Thoracic aorta (tissue), 2 donors: ENCODE measurements at regions not wholly inside any gene's neighbourhood (a gene's known extent, or its start where the extent isn't known, plus 50 kb on each side); places are given as distances from the start of the nearest gene placed in this dataset.

Experiments
- ATAC-seq: fragments of 150-250 bp; one replicate; pipeline ENCODE4 v1.8.0; 2017; ENCODE audit warnings: low read depth; ENCODE audit not compliant: insufficient number of reproducible peaks, low FRiP score
- DNase-seq: peaks from one replicate; pipeline ENCODE4 v3.0.0-alpha.2; 2020; ENCODE audit warnings: low spot score
- H3K27ac ChIP-seq, 2 donors: fragments of 200-600 bp; sonication (generic); 1 replicate in 1 of 2; 2 replicates in 1 of 2; pipeline ENCODE4 v1.5.1; 2016; ENCODE audit warnings: mild to moderate bottlenecking in 2 of 2, moderate library complexity in 2 of 2
- H3K27me3 ChIP-seq: fragments of 200-600 bp; sonication (generic); replicated peaks from 2 replicates; pipeline ENCODE4 v1.6.0; 2016; ENCODE audit warnings: mild to moderate bottlenecking; ENCODE audit not compliant: insufficient read depth
- H3K36me3 ChIP-seq: fragments of 200-600 bp; sonication (generic); one replicate; pipeline ENCODE4 v1.5.1; 2016
- H3K4me1 ChIP-seq, 2 donors: fragments of 200-600 bp; sonication (generic); 1 replicate in 1 of 2; 2 replicates in 1 of 2; pipeline versions ENCODE4 v1.5.1 to v1.6.0; 2016; ENCODE audit warnings: low read depth in 2 of 2, mild to moderate bottlenecking in 1 of 2; ENCODE audit not compliant: control insufficient read depth in 1 of 2
- H3K4me3 ChIP-seq: fragments of 200-600 bp; sonication (generic); 2 replicates; pipeline ENCODE4 v1.5.1; 2016; ENCODE audit warnings: mild to moderate bottlenecking
- H3K9me3 ChIP-seq: fragments of 200-600 bp; sonication (generic); 2 replicates; pipeline ENCODE4 v1.5.1; 2016
- CTCF ChIP-seq: fragments of 200-600 bp; sonication (generic); IDR thresholded peaks from one replicate; pipeline ENCODE4 v1.5.1; 2019; ENCODE audit warnings: antibody characterized with exemption

DNA sequence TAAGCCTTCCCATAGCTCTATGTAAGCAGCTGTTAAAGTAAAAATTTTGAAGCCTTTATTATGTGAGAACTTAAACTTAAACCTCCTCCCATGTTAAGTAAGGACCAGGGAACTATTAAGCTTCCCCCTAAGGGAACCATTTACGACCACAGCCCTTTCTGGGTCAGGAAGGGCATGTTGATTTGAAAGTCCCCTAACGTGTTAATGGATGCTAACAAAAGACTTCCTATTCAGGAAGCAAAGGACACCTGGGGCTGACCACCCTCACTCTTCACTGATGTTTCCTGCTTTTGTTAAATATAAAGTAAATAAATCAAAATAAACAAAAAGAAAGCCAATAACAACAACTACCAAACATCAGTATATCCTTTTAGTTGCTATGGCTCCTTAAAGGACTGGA is 170.6 kb upstream of the RFX3 start:
- no peak for ATAC-seq
- no peaks in the 10 kb centered on the region for H3K36me3 ChIP-seq
- H3K9me3 ChIP-seq, result no peaks in the 10 kb centered on the region
- no peaks in the 10 kb centered on the region for H3K27me3 ChIP-seq
- no peak overlapping the region for H3K4me3 ChIP-seq
- TF ChIP-seq CTCF, result no peak
- no peak overlapping the region for H3K27ac ChIP-seq
- H3K4me1 ChIP-seq, result no peaks in the 10 kb centered on the region
- DNase-seq, result no peak

DNA sequence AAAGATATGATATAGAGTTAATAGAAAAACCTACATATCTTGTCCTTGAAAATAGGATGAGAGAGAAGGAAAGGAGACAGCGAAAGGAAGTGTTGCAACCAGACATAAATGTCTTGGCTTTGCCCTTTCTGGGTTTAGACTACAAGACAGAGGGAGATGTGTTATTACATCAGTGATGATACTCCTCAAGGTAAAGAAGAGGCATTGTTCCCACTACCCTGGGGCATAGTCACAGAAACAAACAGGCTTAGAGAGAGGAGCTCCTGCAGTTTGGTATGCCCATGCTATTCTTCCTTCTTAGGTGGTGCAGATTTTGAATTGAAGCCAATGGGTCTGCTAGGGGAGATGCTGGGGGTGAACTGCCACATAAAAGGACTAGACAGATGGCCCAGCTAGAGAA is 166.8 kb upstream of the RFX3 start:
- H3K27me3 ChIP-seq, result no peaks in the 10 kb centered on the region
- H3K36me3 ChIP-seq, result no peaks in the 10 kb centered on the region
- no peak for TF ChIP-seq CTCF
- no peak overlapping the region for H3K4me3 ChIP-seq
- DNase-seq (no peak), ATAC-seq (no peak)
- H3K9me3 ChIP-seq, result no peaks in the 10 kb centered on the region
- H3K27ac ChIP-seq, result no peak overlapping the region
- H3K4me1 ChIP-seq, result no peaks in the 10 kb centered on the region

- H3K9me3 ChIP-seq, result no peaks in the 10 kb centered on the region
- no peaks in the 10 kb centered on the region for H3K4me1 ChIP-seq
- no peak overlapping the region for H3K4me3 ChIP-seq
- no peaks in the 10 kb centered on the region for H3K36me3 ChIP-seq
- DNase-seq, result no peak
- H3K27me3 ChIP-seq, result no peaks in the 10 kb centered on the region
- no peak overlapping the region for H3K27ac ChIP-seq
- no peak for TF ChIP-seq CTCF
- ATAC-seq, result no peak
These were observed 163.8 kb upstream of the RFX3 start for GRCh38 chr9:3689555-3689954.

DNA sequence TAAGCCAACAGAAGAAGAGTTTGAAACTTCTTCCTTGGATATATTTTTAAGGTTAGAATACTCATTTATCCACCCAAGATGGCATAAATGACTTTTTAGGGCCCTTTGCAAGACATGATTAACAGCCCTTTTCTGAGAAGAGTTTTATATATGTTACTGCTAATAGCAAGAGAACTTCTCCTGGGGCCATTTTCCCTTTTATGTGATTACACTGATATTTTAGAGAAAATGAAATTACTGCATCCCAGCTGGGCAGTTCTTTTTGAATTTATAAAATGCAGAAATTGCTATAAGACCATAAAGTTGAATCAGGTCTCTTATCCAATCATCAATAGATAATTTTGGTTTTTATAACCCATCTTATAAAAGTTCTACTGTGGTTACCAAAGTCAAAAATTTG is 161.3 kb upstream of the RFX3 start:
- Histone ChIP-seq H3K27ac (no peak overlapping the region), H3K27me3 (no peaks in the 10 kb centered on the region), H3K36me3 (no peaks in the 10 kb centered on the region), H3K9me3 (no peaks in the 10 kb centered on the region), H3K4me1 (no peaks in the 10 kb centered on the region), H3K4me3 (no peak overlapping the region)
- no peak for DNase-seq
- no peak for TF ChIP-seq CTCF
- ATAC-seq, result no peak

GRCh38 chr9:3682186-3682585 is 156.4 kb upstream of the RFX3 start:
- Histone ChIP-seq H3K4me1 (no peaks in the 10 kb centered on the region), H3K9me3 (no peaks in the 10 kb centered on the region), H3K4me3 (no peak overlapping the region), H3K27ac (no peak overlapping the region), H3K27me3 (no peaks in the 10 kb centered on the region), H3K36me3 (no peaks in the 10 kb centered on the region)
- no peak for DNase-seq
- no peak for TF ChIP-seq CTCF
- ATAC-seq, result no peak
